Stomach (tissue), 8 donors: ENCODE measurements at regions not wholly inside any gene's neighbourhood (a gene's known extent, or its start where the extent isn't known, plus 50 kb on each side); places are given as distances from the start of the nearest gene placed in this dataset.
"Not testable (repeated sequence)": the region's sequence is repeated elsewhere in the genome, so short reads cannot be mapped to it uniquely, and the experiment has no call there.

Experiments
- DNase-seq, 2 donors: peaks; one replicate each; pipeline versions ENCODE4 v3.0.0 to v3.0.0-alpha.2; 2013 to 2019
- H3K27ac ChIP-seq, 5 donors: fragments of 200-600 bp in 4 of 5; sonication (generic) in 4 of 5; one replicate each; pipeline ENCODE4 v1.5.1; 2013 to 2019; ENCODE audit warnings: mild to moderate bottlenecking in 1 of 5, moderate library complexity in 1 of 5
- H3K27me3 ChIP-seq, 3 donors: fragments of 200-600 bp; sonication (generic); one replicate each; pipeline ENCODE4 v1.5.1; 2017 to 2019; ENCODE audit warnings: mixed run types in 1 of 3
- H3K36me3 ChIP-seq, 4 donors: fragments of 200-600 bp; sonication (generic); 1 replicate in 3 of 4; 2 replicates in 1 of 4; pipeline ENCODE4 v1.5.1; 2016 to 2019
- H3K4me1 ChIP-seq, 4 donors: fragments of 200-600 bp; sonication (generic); one replicate each; pipeline ENCODE4 v1.5.1; 2016 to 2019
- H3K4me3 ChIP-seq, 4 donors: fragments of 200-600 bp; sonication (generic) in 3 of 4; one replicate each; pipeline ENCODE4 v1.5.1; 2016 to 2019; ENCODE audit warnings: mild to moderate bottlenecking in 1 of 4
- H3K9me3 ChIP-seq, 4 donors: fragments of 200-600 bp; sonication (generic); one replicate each; pipeline ENCODE4 v1.5.1; 2016 to 2019
- EP300 ChIP-seq: sonication (generic); formaldehyde crosslinking; IDR thresholded peaks from one replicate; pipeline ENCODE4 v1.6.1; 2017; ENCODE audit warnings: antibody characterized with exemption
- POLR2A ChIP-seq, 4 donors: fragments of 450-650 bp; IDR thresholded peaks; one replicate each; pipeline ENCODE4 v1.6.1; 2016; ENCODE audit warnings: antibody characterized with exemption in 4 of 4, control low read depth in 2 of 4, mild to moderate bottlenecking in 1 of 4, moderate library complexity in 1 of 4
- POLR2AphosphoS5 ChIP-seq, 3 donors: sonication (generic); formaldehyde crosslinking; IDR thresholded peaks; one replicate each; pipeline ENCODE4 v1.6.1; 2016; ENCODE audit warnings: antibody characterized with exemption in 3 of 3
- WGBS, 5 donors: extraction: QIAGEN DNeasy Blood & Tissue Kit in 3 of 5; methylation state at CpG; one replicate each; pipeline versions ENCODE4 v1.1.5 to v1.1.7; 2013 to 2018; 5-methylcytosine and 5-hydroxymethylcytosine counted together
- intact Hi-C: fragments of 100-400 bp; cut with DNase I; formaldehyde crosslinking; loops from one replicate; pipeline ENCODE4 v1.15.1; 2023; ENCODE audit warnings: low total_unique reads
- TF ChIP-seq, protein P1 (sequence below), 7 experiments: fragments of 450-650 bp in 4 of 7; fragments of 200-600 bp in 3 of 7; sonication (generic) in 3 of 7; IDR thresholded peaks; one replicate each; pipeline ENCODE4 v1.5.1; 2016 to 2019; ENCODE audit warnings: antibody characterized with exemption in 7 of 7, control low read depth in 2 of 7, mild to moderate bottlenecking in 1 of 7
- donor health status: healthy with polysubstance abuse.
- donor health status: Bipolar disorder and iron deficiency.
- donor health status: healthy.

DNA sequence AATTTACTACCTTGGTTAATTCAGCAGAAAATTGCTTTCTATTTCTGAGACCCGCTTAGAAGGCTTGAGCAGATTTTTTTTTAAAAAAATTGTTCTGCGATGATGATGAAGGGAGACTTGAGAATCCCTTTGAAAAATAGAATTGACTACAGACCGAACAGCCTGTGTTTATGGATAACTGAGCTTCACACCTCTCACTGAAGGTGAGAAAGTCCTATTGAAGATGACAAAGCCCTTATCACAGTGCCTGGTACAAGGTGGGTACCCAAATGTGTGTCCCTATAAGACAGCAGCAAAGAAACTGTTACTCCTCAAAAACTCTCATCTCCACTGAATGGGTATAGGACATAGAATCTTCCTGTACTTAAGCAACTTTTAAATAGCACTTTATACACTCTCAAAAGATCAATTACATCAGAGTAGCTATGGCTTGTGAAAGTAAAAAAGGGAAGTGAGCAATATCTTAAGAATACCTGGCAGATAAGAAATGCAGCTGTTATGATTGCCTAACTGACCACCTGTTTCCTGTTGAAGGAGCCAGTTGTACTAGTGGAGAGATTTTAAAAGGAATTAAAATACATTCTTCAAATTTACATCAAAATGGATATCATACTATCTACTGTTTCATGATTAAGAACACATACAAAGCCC is 419.7 kb downstream of the CHSY3 start:
- no peak for TF ChIP-seq POLR2A (IDR thresholded peaks at IDR 0.05)
- TF ChIP-seq POLR2AphosphoS5 (IDR thresholded peaks at IDR 0.05), result no peak
- TF ChIP-seq EP300, result no peak
- TF ChIP-seq, protein P1, sequence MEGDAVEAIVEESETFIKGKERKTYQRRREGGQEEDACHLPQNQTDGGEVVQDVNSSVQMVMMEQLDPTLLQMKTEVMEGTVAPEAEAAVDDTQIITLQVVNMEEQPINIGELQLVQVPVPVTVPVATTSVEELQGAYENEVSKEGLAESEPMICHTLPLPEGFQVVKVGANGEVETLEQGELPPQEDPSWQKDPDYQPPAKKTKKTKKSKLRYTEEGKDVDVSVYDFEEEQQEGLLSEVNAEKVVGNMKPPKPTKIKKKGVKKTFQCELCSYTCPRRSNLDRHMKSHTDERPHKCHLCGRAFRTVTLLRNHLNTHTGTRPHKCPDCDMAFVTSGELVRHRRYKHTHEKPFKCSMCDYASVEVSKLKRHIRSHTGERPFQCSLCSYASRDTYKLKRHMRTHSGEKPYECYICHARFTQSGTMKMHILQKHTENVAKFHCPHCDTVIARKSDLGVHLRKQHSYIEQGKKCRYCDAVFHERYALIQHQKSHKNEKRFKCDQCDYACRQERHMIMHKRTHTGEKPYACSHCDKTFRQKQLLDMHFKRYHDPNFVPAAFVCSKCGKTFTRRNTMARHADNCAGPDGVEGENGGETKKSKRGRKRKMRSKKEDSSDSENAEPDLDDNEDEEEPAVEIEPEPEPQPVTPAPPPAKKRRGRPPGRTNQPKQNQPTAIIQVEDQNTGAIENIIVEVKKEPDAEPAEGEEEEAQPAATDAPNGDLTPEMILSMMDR (IDR thresholded peaks at IDR 0.05), result no peak
- Histone ChIP-seq H3K9me3 (peaks cover 0 to 21% (median 3%) of the 10 kb centered on the region in 4 donors), H3K4me3 (no peak overlapping the region), H3K27me3 (no peaks in the 10 kb centered on the region), H3K36me3 (no peaks in the 10 kb centered on the region), H3K27ac (no peak overlapping the region), H3K4me1 (no peaks in the 10 kb centered on the region)
- DNase-seq, result peak in 1 of 2 donors; percentile 29
- 39 to 73% (median 64%) methylated on average over 3 of the region's 3 CpGs for WGBS, 5 donors
- intact Hi-C loops, result no loop called here

DNA sequence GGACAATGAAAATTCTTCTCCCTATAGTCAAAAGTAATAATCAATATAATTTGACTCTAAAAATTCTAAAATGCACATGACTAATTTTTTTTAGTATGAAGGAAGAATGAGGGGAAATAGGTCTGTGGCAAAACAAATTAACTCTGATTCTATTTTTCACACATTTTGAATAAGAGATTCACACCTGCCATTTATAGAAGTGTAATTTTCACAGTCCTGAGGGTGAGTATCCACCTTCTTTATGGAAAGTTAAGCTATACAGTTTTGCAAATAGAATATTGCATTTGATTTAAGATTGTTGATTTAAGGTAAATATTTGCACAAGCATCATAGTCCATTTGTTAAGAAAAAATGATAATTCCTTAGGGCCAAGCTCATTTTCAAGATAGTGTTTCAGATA is 417.7 kb downstream of the CHSY3 start:
- Histone ChIP-seq H3K9me3 (peaks cover 0 to 21% (median 0%) of the 10 kb centered on the region in 4 donors), H3K36me3 (no peaks in the 10 kb centered on the region), H3K27me3 (no peaks in the 10 kb centered on the region), H3K27ac (no peak overlapping the region), H3K4me3 (no peak overlapping the region), H3K4me1 (no peaks in the 10 kb centered on the region)
- DNase-seq, result no peak
- TF ChIP-seq POLR2A (IDR thresholded peaks at IDR 0.05), result no peak
- no peak for TF ChIP-seq POLR2AphosphoS5 (IDR thresholded peaks at IDR 0.05)
- no peak for TF ChIP-seq EP300
- intact Hi-C loops, result no loop called here

DNA sequence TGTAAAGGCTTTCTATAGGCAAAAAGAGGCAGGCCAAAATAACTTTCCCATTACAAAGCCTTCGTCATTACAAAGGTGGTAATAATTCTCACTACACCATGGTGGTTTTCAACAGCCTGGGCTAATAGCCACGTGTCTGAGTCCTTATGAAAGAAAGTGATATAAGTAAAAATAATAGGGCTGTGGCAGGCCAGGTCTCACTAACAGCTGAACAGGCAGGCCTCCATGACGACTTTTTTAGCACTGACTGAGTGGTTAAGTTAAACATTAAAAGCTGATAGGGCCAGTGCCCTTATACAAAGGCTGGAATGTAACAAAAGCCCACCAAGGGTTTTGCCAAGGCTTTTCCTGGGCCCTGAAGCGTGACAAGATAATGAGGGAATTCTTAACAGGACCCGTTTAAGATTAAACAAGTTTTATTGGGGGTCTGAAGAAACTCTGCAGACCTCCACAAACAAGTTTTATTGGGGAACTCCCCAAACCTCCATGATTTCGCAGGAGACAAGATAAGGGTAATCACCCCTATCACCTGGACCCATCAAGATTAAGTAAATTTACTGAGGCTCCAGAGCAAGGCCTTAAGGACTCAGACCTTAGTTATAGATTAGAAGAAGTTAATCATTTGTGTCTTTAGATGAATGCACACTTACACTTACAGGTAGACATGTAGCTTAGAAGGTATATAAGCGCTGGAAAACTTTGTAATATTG is 412.9 kb downstream of the CHSY3 start:
- no peak overlapping the region for H3K27ac ChIP-seq
- no peaks in the 10 kb centered on the region for H3K4me1 ChIP-seq
- H3K36me3 ChIP-seq, result no peaks in the 10 kb centered on the region
- no peak for TF ChIP-seq POLR2A (IDR thresholded peaks at IDR 0.05)
- no peak for TF ChIP-seq EP300
- TF ChIP-seq, protein P1 (IDR thresholded peaks at IDR 0.05), result no peak
- no peak for TF ChIP-seq POLR2AphosphoS5 (IDR thresholded peaks at IDR 0.05)
- 41 to 49% (median 44%) methylated on average over 7 of the region's 7 CpGs for WGBS, 5 donors
- peaks cover 0 to 17% (median 6%) of the 10 kb centered on the region in 4 donors for H3K9me3 ChIP-seq
- no peak overlapping the region for H3K4me3 ChIP-seq
- DNase-seq, result peak in 1 of 2 donors; percentile 53
- no peaks in the 10 kb centered on the region for H3K27me3 ChIP-seq
- intact Hi-C loops, result no loop called here

DNA sequence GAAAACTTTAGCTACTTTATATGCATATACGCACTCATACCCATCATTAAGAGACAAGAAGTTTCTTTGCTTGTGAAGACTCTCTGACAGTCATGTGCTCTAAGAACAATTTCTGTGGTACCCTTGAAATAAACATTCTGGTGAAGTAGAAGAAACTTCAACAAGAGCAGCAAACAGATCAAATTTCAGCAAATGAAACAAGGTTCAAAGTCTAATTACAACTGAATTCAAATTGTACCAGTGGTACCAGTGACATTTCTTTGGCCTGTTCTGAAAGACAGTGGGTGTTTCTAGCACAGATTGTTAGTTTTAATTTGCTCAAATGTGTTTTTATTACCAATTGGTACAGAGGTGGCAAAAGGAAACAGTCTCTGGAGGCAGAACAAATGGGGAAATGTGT is 391.0 kb downstream of the CHSY3 start:
- no peaks in the 10 kb centered on the region for H3K36me3 ChIP-seq
- intact Hi-C loops, result no loop called here
- TF ChIP-seq POLR2A (IDR thresholded peaks at IDR 0.05) (no peak), POLR2AphosphoS5 (IDR thresholded peaks at IDR 0.05) (no peak), EP300 (no peak)
- TF ChIP-seq, protein P1 (IDR thresholded peaks at IDR 0.05), result no peak
- no peak overlapping the region for H3K4me3 ChIP-seq
- H3K9me3 ChIP-seq, result no peaks in the 10 kb centered on the region
- no peak for DNase-seq
- WGBS, 5 donors, result 91 to 100% (median 97%) methylated on average over 1 of the region's 1 CpG
- no peak overlapping the region for H3K27ac ChIP-seq
- no peaks in the 10 kb centered on the region for H3K4me1 ChIP-seq
- H3K27me3 ChIP-seq, result no peaks in the 10 kb centered on the region

DNA sequence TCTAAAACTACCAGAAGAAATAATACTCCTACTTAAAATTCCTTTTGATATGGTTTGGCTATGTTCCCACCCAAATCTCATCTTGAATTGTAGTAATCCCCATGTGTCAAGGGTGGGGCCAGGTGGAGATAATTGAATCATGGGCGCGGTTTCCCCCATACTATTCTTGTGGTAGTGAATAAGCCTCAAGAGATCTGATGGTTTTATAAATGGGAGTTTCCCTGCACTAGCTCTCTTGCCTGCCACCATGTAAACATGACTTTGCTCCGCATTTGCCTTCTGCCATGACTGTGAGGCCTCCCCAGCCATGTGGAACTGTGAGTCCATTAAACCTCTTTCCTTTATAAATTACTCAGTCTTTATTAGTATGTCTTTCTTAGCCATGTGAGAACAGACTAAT is 390.5 kb downstream of the CHSY3 start:
- 83 to 90% (median 89%) methylated on average over 3 of the region's 3 CpGs for WGBS, 5 donors
- H3K4me3 ChIP-seq, H3K27ac ChIP-seq, H3K36me3 ChIP-seq, intact Hi-C loops, H3K27me3 ChIP-seq, H3K4me1 ChIP-seq, H3K9me3 ChIP-seq, DNase-seq: not testable (repeated sequence)
